ENCODE measurements at regions not wholly inside any gene's neighbourhood (a gene's known extent, or its start where the extent isn't known, plus 50 kb on each side); places are given as distances from the start of the nearest gene placed in this dataset.

GRCh38 chr12:91478500-91478899 lies 295.9 kb upstream of the DCN start:
- Histone ChIP-seq H3K36me3 (ENCODE audit: insufficient read depth, low read length) (no peaks in the 10 kb centered on the region), H3K79me2 (ENCODE audit: insufficient read depth, low read depth, low read length) (no peaks in the 10 kb centered on the region), H3K27ac (ENCODE audit: low read depth, low read length, poor library complexity, severe bottlenecking) (no peak overlapping the region), H2AFZ (ENCODE audit: low read length) (no peak overlapping the region), H3K9me3 (ENCODE audit: low read length) (no peaks in the 10 kb centered on the region), H3K4me2 (ENCODE audit: low read length) (no peak overlapping the region), H3K4me3 (ENCODE audit: low read depth, low read length, poor library complexity, severe bottlenecking) (no peak overlapping the region), H3K9me2 (ENCODE audit: insufficient read depth, low read length) (no peaks in the 10 kb centered on the region), H3K4me1 (ENCODE audit: insufficient read depth, low read length, poor library complexity, severe bottlenecking) (no peaks in the 10 kb centered on the region), H4K20me1 (ENCODE audit: insufficient read depth, low read length) (no peaks in the 10 kb centered on the region)
- no peak for DNase-seq (ENCODE audit: low spot score)
- intact Hi-C loops (cut with micrococcal nuclease; ENCODE audit: unreplicated experiment), result no loop called here
- no TSS peak for BruUV-seq (replicated peaks)
- ChIA-PET POLR2A (interaction anchor here (0.6 kb wide), 1 partner anchor 416 kb away, joined by 3 read pairs; no protein-coding TSS in a partner anchor), CTCF (ENCODE audit: unreplicated experiment) (no interaction called here)
- TF ChIP-seq CTCF (conservative IDR thresholded peaks at IDR 0.05; ENCODE audit: low read length), result no peak
- TF ChIP-seq EZH2phosphoT487 (IDR thresholded peaks at IDR 0.05; ENCODE audit: borderline replicate concordance, low read depth, low read length), result no peak

GRCh38 chr12:91467686-91468085 lies 285.1 kb upstream of the DCN start:
- no peak overlapping the region for H3K4me2 ChIP-seq (ENCODE audit: low read length)
- no peaks in the 10 kb centered on the region for H4K20me1 ChIP-seq (ENCODE audit: insufficient read depth, low read length)
- no peaks in the 10 kb centered on the region for H3K9me3 ChIP-seq (ENCODE audit: low read length)
- H2AFZ ChIP-seq (ENCODE audit: low read length), result no peak overlapping the region
- no peaks in the 10 kb centered on the region for H3K36me3 ChIP-seq (ENCODE audit: insufficient read depth, low read length)
- H3K4me3 ChIP-seq (ENCODE audit: low read depth, low read length, poor library complexity, severe bottlenecking), result no peak overlapping the region
- H3K79me2 ChIP-seq (ENCODE audit: insufficient read depth, low read depth, low read length), result no peaks in the 10 kb centered on the region
- CTCF ChIA-PET (ENCODE audit: unreplicated experiment), result no interaction called here
- no peak for TF ChIP-seq CTCF (conservative IDR thresholded peaks at IDR 0.05; ENCODE audit: low read length)
- no peak for TF ChIP-seq EZH2phosphoT487 (IDR thresholded peaks at IDR 0.05; ENCODE audit: borderline replicate concordance, low read depth, low read length)
- intact Hi-C loops (cut with micrococcal nuclease; ENCODE audit: unreplicated experiment), result no loop called here
- no TSS peak for BruUV-seq (replicated peaks)
- H3K4me1 ChIP-seq (ENCODE audit: insufficient read depth, low read length, poor library complexity, severe bottlenecking), result no peaks in the 10 kb centered on the region
- DNase-seq (ENCODE audit: low spot score), result no peak
- H3K27ac ChIP-seq (ENCODE audit: low read depth, low read length, poor library complexity, severe bottlenecking), result no peak overlapping the region
- POLR2A ChIA-PET, result no interaction called here
- H3K9me2 ChIP-seq (ENCODE audit: insufficient read depth, low read length), result no peaks in the 10 kb centered on the region

- Histone ChIP-seq H2AFZ (ENCODE audit: low read length) (no peak overlapping the region), H3K4me1 (ENCODE audit: insufficient read depth, low read length, poor library complexity, severe bottlenecking) (no peaks in the 10 kb centered on the region), H3K27ac (ENCODE audit: low read depth, low read length, poor library complexity, severe bottlenecking) (no peak overlapping the region), H3K9me2 (ENCODE audit: insufficient read depth, low read length) (no peaks in the 10 kb centered on the region), H3K4me2 (ENCODE audit: low read length) (no peak overlapping the region), H3K9me3 (ENCODE audit: low read length) (no peaks in the 10 kb centered on the region), H3K36me3 (ENCODE audit: insufficient read depth, low read length) (no peaks in the 10 kb centered on the region), H3K4me3 (ENCODE audit: low read depth, low read length, poor library complexity, severe bottlenecking) (no peak overlapping the region), H4K20me1 (ENCODE audit: insufficient read depth, low read length) (no peaks in the 10 kb centered on the region), H3K79me2 (ENCODE audit: insufficient read depth, low read depth, low read length) (no peaks in the 10 kb centered on the region)
- intact Hi-C loops (cut with micrococcal nuclease; ENCODE audit: unreplicated experiment), result no loop called here
- ChIA-PET POLR2A (interaction anchor here (0.6 to 0.7 kb wide), 2 partner anchors 8 to 134 kb away, joined by 3 to 4 read pairs; no protein-coding TSS in a partner anchor), CTCF (ENCODE audit: unreplicated experiment) (no interaction called here)
- no TSS peak for BruUV-seq (replicated peaks)
- TF ChIP-seq CTCF (conservative IDR thresholded peaks at IDR 0.05; ENCODE audit: low read length) (no peak), EZH2phosphoT487 (IDR thresholded peaks at IDR 0.05; ENCODE audit: borderline replicate concordance, low read depth, low read length) (no peak)
- no peak for DNase-seq (ENCODE audit: low spot score)
These were observed 278.4 kb upstream of the DCN start for GRCh38 chr12:91461061-91461460.
